NCI-H82 treated with DMSO at 0.1 percent for 48 hours (cell line): ENCODE measurements at regions not wholly inside any gene's neighbourhood (a gene's known extent, or its start where the extent isn't known, plus 50 kb on each side); places are given as distances from the start of the nearest gene placed in this dataset.

ENCODE experiments used
- DNase-seq: peaks from one replicate; lab custom pipeline; 2025; ENCODE audit not compliant: unreplicated experiment; lab: John Stamatoyannopoulos, UW

GRCh38 chr2:65799141-65799854 lies 366.9 kb upstream of the SPRED2 start:
- DNase-seq: peak; percentile 60

DNA sequence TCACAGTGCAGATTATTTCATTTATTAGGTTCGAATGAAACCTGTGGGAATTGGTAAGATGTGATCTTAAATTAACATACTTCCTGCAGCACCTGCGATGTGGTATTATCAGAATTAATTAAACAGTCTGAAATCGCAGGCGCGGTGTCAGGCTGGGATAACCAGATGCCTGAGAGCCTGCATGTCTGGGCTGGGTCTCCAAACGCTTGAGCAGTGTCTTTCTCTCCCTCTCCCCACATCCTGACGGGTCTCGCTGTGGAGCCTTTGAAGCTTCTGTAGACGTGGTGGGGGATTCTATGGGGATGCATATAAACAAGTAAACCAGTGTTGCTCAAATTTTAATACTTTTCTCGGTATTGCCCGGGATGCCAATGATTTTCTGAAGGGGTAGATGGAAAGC lies 366.2 kb upstream of the SPRED2 start:
- no peak for DNase-seq

GRCh38 chr2:65794994-65795393 lies 362.6 kb upstream of the SPRED2 start:
- no peak for DNase-seq

DNA sequence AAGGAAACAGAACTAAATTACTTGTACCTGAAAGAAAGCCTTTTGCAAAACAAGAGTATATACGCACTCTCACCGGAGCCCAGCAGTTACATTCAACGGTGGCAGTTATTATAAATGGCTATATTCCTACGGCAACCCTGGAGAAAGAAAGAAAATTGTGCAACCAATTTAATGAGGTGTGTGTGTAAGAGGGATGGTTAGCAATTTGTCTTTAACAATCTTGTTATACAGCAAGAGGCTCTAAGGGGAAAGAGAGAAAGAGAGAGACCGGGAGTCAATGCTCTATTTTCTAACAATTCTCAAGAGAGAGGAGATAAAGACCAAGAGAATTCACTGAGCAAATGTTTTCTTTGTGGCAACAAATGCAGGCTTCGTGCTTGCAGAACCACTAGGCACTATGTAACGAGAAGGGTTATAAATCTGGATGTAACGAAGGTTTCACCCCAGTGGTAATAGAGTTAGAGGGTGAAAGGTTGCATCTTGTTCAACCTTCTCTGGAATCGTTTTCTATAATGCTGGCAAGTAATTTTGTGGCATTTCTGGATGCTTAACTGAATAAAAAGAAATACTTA lies 359.1 kb upstream of the SPRED2 start:
- DNase-seq: no peak

DNA sequence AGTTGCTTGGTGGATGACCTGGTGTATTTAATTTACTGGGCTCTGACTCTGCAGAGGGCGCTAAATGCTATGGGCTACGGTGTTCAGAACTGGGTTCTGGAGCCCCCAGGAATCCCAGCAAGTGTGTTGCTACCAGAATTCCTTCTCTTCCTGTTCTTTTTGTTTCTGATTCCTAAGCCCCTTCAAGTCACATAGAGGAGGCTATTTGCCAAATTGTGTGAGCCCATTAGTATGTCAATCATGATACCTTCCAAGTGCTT lies 358.2 kb upstream of the SPRED2 start:
- no peak for DNase-seq

DNA sequence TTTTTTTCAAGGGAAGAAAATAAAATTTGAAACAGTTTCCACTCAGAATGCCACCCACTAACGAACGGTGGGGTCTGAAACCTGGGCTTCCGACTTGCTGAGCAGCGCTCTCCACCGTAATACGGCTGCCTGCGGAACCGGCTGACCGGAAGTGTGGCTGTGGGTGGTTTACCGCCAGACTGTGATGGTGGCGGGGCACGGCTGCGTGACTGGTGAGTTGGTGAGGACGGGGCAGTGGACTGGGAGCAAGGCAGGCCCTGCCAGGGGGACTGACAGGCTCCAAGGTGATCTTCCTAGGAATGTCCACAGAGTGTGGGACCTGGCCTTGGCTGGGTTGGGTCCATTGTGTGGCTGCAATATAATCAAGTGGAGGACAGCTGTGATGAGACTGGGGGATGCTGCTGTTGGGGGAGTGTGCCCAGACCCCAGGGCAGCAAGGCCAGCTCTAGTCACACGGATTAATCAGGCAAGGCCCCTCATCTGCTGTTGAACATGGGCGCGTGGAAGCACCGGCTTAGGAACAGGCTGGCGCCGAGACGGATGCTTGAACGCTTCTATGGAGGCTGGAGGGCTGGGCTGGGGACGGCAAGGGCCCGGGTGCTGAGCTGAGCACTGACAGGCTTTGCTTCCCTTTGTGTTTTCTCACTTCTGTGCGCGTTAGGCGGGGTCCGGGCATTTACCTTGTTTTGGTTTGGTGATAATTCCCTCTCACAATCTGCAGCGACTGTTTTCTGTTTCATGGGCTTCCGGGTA lies 357.7 kb upstream of the SPRED2 start:
- no peak for DNase-seq

- DNase-seq: no peak
These were observed 356.2 kb upstream of the SPRED2 start for GRCh38 chr2:65788556-65788955.

- DNase-seq: no peak
These were observed 354.4 kb upstream of the SPRED2 start for GRCh38 chr2:65786765-65787164.

- no peak for DNase-seq
These were observed 353.8 kb upstream of the SPRED2 start for GRCh38 chr2:65786007-65786717.

- peak; percentile 42 for DNase-seq
These were observed 350.7 kb upstream of the SPRED2 start for GRCh38 chr2:65782996-65783650.

- no peak for DNase-seq
These were observed 349.8 kb upstream of the SPRED2 start for GRCh38 chr2:65782186-65782585.

- DNase-seq: no peak
These were observed 349.4 kb upstream of the SPRED2 start for GRCh38 chr2:65781756-65782155.

GRCh38 chr2:65779021-65779420 lies 346.6 kb upstream of the SPRED2 start:
- DNase-seq: no peak

GRCh38 chr2:65778137-65778536 lies 345.7 kb upstream of the SPRED2 start:
- no peak for DNase-seq

DNA sequence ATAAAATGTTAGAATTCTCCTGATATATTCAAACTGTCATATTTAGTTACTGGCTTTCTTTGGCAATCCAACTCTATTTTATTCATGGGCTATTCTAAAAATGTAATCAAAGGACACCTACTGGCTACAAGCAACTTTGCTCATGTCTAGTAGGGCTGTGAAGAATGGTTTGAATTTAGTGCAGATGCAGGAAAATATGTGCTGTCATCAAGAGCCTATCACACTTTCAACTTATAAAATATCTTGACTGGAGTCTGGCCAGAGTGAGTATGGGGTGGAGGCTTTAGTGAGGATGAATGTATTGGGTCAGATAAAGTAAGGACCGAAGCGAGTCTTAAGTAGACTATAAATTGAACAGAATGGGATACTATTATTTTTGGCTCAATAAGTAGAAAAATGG lies 343.4 kb upstream of the SPRED2 start:
- no peak for DNase-seq

- no peak for DNase-seq
These were observed 335.5 kb upstream of the SPRED2 start for GRCh38 chr2:65767946-65768345.

GRCh38 chr2:65766768-65767267 lies 334.4 kb upstream of the SPRED2 start:
- DNase-seq: no peak

DNA sequence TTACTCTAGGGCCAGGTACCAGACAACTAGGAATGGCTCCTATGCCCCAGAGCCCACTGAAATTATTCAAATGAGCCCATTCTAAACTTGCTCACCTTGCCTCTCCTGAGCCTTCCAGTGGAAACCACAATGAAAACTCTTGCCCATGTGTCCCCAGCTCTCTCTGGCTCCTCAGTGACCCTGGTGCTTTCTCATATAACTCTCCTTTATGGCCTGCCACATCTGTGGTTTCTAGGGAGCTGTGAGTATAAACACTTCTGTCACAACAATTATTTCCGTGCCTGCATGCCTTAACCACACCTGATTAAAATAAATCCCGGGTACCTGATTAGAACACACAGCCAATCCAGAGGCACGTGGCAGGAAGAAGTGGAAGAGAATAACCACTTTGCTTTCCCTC lies 333.0 kb upstream of the SPRED2 start:
- DNase-seq: no peak

- no peak for DNase-seq
These were observed 329.7 kb upstream of the SPRED2 start for GRCh38 chr2:65762068-65762467.

DNA sequence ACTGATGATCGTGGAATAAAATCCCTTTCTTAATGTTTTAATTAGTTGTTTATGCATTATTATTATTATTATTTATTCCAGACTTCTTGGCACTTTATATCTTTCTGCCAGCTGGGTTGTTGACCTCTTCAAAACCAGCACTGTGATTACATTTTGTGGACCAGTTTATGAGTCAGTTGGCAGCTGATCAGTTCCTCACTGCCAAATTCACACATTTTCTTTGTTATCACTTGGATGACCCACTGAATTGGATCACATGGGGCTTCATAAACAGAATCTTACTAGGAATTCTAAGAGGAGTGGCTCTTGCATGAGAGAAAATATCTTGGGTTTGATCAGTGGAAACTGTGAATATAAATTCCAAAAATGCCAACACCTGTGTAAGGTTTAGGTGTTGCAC lies 321.8 kb upstream of the SPRED2 start:
- no peak for DNase-seq

DNA sequence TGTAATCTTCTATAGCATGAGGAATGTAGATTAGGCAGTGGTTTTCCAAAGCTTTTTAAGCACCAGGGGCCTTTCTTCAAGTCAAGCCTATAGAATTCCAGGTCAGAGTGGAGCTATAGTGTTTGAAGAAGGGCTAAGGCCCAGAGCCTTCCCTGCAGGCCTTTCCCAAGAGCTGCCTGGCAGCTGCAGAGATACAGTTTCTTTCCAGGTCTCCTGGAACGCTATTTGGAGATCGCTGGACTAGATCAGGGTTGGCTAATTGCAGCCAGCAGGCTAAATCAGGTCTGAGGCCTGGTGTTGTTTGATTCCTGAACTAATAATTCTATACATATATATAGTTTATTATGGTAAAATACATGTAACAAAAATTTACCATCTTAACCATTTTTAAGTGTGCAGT lies 319.0 kb upstream of the SPRED2 start:
- DNase-seq: no peak
